OCI-LY1 (cell line): ENCODE measurements at regions not wholly inside any gene's neighbourhood (a gene's known extent, or its start where the extent isn't known, plus 50 kb on each side); places are given as distances from the start of the nearest gene placed in this dataset.

Source experiments
- EZH2 ChIP-seq: fragments of 200-600 bp; sonication (generic), shearing (Covaris generic); IDR thresholded peaks from 2 replicates; pipeline ENCODE4 v1.8.0; 2017; ENCODE audit warnings: borderline replicate concordance, mixed run types, mild to moderate bottlenecking, antibody characterized with exemption, low read length, moderate library complexity, mixed read lengths
- TF ChIP-seq, protein P1 (sequence below): fragments of 200-600 bp; sonication (generic), shearing (Covaris generic); IDR thresholded peaks from 2 replicates; pipeline ENCODE4 v1.5.1; 2017; ENCODE audit warnings: mild to moderate bottlenecking, antibody characterized with exemption, low read length, moderate library complexity, mixed read lengths

DNA sequence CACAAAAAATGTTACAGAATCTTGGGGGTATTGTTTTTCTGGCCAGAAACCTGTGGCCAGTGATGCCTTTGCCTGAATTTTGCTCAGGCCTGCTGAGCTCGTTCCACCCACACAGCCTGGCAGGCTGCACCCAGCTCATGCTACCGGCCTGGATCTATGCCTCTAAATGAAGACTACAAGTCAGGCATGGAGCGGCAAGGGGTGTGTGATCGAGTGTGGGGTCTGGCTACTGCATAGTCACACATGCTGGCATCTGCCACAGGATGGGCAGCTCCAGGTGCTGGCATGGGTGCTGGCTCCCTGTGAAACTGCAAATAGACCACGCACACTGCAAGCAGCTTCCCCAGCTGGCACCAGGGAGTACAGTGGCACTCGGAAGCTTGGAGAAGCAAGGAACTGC lies 323.1 kb upstream of the POU3F4 start:
- TF ChIP-seq, protein P1, sequence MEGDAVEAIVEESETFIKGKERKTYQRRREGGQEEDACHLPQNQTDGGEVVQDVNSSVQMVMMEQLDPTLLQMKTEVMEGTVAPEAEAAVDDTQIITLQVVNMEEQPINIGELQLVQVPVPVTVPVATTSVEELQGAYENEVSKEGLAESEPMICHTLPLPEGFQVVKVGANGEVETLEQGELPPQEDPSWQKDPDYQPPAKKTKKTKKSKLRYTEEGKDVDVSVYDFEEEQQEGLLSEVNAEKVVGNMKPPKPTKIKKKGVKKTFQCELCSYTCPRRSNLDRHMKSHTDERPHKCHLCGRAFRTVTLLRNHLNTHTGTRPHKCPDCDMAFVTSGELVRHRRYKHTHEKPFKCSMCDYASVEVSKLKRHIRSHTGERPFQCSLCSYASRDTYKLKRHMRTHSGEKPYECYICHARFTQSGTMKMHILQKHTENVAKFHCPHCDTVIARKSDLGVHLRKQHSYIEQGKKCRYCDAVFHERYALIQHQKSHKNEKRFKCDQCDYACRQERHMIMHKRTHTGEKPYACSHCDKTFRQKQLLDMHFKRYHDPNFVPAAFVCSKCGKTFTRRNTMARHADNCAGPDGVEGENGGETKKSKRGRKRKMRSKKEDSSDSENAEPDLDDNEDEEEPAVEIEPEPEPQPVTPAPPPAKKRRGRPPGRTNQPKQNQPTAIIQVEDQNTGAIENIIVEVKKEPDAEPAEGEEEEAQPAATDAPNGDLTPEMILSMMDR = no peak
- no peak for TF ChIP-seq EZH2
